Neural progenitor cell (in vitro differentiated cells): ENCODE measurements at regions not wholly inside any gene's neighbourhood (a gene's known extent, or its start where the extent isn't known, plus 50 kb on each side); places are given as distances from the start of the nearest gene placed in this dataset.

Source experiments
- EZH2 ChIP-seq: fragments of 200-600 bp; sonication (generic); IDR thresholded peaks from 2 replicates; pipeline ENCODE4 v1.6.1; 2017; ENCODE audit warnings: antibody characterized with exemption, mild to moderate bottlenecking, moderate library complexity
- TF ChIP-seq, protein P1 (sequence below): fragments of 200-600 bp; sonication (generic); IDR thresholded peaks from 2 replicates; pipeline ENCODE4 v1.5.1; 2017; ENCODE audit warnings: antibody characterized with exemption, mild to moderate bottlenecking

DNA sequence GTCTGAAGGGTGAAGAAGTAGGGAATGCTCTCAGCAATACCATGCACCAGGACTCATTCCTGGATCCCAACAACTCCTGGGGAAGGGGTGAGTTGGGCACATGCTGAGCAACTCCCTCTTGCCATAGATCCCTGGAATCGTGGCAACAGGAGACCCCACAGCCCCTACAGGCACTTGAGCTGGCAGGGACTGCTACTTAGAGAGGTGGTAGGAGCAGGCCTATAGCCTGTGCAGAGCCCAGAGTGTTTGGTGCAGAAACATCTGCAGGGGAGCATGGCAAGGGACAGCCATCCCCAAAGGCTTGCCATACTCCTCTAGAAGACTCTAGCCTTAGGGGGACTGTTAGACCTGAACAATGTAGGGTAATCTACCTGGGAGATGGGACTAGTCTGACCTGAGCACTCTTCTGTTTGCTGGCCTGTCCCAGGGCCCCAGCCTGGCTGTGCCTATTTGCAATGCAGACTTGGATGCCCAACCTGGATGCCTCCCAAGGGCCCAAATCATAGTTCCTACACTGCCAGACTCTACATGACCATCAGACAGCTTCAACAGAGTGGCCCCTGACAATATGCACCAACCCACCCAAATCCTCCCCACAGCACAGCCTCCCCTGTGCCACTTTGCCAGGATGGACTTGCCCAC lies 568.6 kb upstream of the KIF2B start:
- TF ChIP-seq, protein P1, sequence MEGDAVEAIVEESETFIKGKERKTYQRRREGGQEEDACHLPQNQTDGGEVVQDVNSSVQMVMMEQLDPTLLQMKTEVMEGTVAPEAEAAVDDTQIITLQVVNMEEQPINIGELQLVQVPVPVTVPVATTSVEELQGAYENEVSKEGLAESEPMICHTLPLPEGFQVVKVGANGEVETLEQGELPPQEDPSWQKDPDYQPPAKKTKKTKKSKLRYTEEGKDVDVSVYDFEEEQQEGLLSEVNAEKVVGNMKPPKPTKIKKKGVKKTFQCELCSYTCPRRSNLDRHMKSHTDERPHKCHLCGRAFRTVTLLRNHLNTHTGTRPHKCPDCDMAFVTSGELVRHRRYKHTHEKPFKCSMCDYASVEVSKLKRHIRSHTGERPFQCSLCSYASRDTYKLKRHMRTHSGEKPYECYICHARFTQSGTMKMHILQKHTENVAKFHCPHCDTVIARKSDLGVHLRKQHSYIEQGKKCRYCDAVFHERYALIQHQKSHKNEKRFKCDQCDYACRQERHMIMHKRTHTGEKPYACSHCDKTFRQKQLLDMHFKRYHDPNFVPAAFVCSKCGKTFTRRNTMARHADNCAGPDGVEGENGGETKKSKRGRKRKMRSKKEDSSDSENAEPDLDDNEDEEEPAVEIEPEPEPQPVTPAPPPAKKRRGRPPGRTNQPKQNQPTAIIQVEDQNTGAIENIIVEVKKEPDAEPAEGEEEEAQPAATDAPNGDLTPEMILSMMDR: no peak
- no peak for TF ChIP-seq EZH2
